Putamen (tissue), 1 donor: ENCODE measurements at regions not wholly inside any gene's neighbourhood (a gene's known extent, or its start where the extent isn't known, plus 50 kb on each side); places are given as distances from the start of the nearest gene placed in this dataset.
A peak's percentile ranks its signal among the peaks of the same experiment; 100 is the strongest.
"Not testable (repeated sequence)": the region's sequence is repeated elsewhere in the genome, so short reads cannot be mapped to it uniquely, and the experiment has no call there.

Source experiments
- DNase-seq: peaks from one replicate; pipeline ENCODE4 v3.0.0-alpha.2; 2016; ENCODE audit warnings: low spot score

DNA sequence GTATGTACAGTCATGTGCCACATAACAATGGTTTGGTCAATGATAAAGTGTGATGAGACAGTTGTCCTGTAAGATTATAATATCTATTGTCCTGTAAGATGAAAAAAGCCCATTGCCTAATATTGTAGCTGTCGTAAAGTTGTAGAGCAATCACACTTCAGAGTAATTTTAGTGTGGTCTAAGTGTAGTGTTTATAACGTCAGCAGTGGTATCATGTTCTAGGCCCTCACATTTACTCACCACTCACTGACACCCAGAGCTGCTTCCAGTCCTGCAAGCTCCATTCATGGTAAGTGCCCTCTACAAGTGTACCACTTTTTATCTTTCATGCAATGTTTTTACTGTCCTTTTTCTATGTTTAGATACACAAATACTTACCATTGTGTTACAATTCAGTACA is 259.9 kb upstream of the RAB4A start:
- DNase-seq = no peak

DNA sequence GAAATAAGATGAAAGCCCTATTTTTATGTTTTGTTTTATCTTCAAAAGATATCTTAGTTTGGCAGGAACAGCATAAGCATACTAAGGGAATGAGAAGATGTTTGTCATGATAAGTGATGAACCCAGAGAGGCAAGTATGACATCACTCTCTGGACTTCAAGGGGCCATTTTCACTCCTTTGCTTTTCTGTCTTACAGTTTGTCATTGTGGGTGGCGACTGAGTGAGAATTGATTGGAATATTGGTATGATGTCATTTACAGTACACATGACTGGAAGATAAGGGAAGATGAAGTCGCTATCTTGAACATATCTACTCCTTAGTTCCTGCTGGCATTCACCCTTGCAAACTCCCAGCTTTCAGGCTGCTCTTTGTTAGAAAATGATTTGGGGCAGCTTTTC is 258.1 kb upstream of the RAB4A start:
- no peak for DNase-seq

DNA sequence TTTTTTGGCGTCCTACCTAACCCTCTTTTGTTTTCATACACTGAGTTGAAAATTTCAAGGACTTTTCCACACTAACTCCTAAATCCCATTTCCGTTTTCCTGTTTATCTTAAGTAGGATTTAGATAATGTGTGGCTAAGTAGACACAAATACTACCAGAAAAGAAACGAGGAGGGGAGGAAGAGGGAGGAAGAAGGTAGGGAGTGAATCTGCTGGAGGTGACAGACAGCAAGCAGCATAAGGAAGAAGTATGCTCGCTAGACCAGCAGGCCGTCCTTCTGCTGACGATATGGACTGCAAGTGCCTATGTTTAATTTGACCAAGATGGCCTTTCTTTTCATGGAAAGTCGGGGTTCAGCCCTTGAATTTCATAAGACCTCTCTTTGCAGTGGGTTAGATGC is 256.9 kb upstream of the RAB4A start:
- no peak for DNase-seq

DNA sequence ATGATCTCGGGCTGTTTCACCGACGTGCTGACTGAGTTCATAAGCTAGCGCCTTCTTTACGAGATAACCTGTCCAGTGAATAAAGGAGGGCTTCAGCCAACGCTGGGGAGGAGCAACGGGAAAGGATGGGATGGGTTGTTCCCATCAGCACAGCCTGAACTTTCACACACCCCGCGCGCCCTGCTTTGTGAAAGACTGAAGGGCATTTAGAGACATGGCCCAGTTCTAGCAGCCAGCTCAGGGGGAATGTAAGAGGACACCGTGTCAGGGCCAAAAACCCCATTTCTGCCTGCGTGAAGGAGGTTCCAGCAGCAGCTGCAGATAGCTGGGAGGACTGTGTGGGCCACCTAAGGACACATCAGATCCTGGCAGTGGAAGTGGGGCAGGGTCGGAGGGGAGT is 255.1 kb upstream of the RAB4A start:
- DNase-seq = no peak

DNA sequence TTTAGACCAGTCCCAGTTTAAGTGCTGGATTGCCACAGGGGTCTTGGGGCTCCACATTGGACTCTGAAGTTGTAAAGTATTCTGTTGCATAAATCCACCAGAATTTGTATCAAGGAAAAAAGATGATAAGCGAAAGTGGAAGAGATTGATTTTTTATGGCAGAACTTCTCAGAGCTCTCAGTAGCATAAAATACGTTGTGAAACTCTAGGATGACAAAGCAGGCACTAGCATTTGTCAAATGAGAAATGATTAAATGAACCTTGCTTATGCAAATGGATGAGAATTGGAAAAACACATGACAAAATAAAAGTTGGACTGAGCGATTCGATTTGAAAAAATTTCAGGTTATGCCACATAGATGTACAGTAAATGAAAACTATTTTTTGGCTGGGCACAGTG is 253.8 kb upstream of the RAB4A start:
- DNase-seq = no peak

DNA sequence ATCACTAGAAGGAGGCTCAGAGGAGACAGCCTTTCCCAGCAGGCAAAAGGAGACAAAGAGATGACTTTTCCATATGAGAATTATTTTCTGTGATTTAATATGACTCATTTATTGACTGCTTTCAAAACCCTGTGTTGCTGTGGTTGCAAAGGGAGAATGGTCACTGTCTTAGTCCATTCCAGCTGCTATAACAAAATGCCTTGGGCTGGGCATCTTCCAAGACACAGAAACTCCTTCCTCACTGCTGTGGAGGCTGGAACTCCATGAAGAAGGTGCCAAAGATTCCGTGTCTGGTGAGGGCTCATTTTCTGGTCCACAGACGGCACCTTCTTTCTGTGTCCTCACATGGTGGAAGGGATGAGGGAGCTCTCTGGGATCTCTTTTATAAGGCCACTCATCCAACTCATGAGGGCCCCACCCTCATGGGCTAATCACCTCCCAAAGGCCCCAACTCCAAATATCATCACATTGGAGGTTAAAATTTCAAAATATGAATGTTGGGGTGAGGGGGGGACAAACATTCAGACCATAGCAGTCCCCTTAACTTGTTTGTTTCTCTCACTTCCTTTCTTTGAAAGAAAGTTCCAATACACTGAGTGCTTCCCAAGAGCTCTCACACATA is 252.1 kb upstream of the RAB4A start:
- DNase-seq = no peak

DNA sequence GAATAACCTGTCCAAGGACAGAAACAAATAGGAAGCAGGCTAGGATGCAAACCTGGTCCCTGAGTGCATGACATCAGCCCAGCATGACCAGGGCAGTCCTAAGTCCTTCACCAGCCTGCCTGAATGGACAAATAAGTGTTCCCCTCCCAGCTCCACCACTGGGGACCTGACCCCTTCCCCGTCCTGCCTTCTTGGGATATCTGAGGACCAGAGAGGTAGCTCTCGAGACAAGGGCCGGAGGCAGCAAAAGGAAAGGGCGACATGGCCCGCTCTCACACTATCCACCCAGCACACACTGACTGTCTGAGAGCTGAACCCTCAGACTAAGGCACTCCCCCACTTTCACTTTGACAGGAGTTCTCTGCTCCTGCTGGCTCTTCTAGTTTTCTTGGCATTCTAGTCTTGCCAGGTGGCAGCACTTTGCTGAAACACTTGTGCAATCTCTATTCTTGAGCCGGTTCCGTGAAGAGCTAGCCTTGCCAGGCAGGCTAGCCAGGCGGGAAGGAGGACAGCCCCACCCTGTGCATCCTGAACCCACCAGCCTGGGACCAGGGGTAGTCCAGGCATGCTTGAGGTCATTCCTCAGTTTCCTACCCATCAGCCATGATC is 251.1 kb upstream of the RAB4A start:
- DNase-seq = no peak

DNA sequence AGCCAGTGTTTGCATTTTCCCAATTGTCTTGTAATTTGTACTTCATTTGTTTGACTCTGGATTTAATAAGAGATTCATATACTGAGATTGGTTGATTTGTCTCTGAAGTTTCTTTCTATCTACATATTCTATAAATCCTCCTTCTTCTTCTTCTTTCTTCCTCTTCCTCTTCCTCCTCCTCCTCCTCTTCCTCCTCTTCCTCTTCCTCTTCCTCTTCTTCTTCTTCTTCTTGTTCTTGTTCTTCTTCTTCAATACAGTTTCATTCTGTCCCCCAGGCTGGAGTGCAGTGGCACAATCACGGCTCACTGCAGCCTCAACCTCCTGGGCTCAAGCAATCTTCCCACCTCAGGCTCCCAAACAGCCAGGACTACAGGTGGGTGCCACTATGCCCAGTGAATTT is 249.9 kb upstream of the RAB4A start:
- not testable (repeated sequence) for DNase-seq

DNA sequence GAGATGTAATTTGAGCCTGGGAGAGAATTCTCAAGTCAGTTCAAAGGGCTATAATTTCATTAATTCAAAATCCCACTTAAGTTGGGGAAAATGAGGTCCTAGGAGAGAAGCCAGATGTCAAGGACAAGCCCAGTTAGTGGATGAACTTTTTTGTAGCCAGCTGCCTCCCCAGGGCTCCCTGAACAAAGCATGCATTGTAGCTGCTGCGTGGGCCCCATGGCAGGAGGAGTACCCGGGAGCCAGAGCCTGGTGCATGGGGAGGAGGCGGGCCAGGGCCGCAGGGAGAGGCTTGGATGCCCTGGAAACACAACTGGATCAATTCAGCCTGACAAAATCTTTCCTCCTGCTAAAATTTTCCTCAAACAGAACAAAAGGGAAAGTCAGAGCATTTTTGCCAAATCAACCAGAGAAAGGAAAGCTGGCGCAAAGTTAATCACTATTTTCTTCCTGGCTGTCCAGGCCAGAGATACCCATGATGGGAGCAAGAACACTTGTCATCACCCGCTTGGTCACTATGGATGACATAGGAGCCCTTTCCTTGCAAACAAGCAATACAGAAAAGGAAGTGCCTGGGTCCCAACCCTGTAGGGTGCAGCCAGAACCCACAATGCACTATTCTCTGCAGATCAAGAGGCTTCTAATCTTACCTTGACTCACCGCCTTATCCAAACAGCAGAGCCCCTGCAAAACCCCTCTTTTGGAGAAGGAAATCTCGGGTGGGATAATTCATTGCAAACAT is 248.1 kb upstream of the RAB4A start:
- DNase-seq = peak; percentile 89

DNA sequence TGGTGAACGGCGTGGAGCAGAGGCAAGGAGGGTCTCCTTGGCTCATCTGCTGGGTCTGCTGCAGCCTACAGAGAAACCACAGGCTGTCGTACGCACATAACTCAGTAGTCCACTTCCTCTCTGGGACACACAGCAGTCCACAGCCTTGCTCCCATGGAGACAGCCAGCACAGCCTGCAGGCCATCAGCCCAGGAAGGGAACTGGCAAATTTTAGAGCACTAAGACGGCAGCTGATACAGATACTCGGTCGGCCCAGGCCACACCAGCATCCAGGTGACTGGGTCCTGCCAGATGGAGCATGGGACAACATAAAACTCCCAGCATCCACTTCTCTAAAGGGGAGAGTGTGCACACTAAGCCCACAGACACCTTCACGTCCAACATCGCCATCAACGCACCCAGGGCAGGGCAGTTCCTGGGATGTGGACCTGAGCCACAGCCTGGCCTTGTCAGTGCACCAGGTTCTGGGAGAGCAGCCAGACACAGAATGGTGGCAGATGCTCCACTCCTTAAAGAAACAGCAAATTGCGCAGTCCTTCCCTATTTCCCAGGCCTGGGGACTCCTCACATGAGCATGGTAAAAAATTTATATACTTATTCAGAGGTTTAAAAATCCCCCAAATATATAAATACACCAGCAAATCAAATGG is 247.1 kb upstream of the RAB4A start:
- DNase-seq = no peak

DNA sequence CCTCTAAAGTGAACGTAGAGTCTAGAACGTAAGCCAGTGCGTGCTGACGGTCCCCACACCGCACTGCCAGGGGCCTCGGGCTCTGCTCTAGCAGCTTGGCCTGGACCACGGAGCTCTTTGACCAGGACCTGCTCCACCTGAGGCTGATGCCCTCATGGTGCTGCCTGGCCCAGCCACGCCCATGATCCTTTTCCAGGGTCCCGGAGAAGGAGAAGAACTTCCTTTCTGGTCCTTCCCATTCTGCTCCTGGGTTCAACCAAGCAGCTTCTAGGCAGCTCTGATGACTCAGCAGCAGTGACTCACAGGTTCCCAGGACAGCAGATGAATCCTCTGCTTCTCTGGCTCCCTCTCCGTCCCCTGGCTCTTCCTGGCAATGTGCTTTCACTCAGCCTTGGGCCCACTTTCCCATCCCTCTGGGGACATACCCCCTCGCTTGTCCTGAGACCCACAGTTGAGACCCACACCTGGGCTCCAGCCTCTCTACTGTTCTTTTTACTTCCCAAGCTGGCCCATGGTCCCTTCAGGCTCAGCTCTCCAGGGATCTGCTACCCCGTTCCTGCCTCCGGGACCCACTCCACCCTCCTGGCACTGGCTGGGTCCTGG is 246.3 kb upstream of the RAB4A start:
- DNase-seq = no peak

DNA sequence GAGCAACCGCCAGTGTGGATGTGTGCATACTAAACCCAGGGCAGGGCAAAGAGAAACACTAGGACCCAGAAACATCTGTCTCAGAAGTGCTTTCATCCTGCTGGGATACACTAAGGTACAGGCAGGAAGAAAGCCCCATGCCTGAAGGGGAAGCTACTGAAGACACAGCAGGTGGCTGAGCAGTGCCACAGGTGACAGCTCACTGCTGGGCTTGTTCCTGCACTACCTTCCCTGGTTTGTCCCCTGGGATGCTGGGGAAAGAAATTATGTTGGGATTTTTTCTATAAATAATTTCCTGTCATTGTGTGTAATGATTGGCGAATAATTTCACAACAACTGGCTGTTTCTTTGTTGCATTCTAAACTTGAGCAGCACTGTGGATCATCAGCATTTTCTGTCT is 245.3 kb upstream of the RAB4A start:
- DNase-seq = no peak

DNA sequence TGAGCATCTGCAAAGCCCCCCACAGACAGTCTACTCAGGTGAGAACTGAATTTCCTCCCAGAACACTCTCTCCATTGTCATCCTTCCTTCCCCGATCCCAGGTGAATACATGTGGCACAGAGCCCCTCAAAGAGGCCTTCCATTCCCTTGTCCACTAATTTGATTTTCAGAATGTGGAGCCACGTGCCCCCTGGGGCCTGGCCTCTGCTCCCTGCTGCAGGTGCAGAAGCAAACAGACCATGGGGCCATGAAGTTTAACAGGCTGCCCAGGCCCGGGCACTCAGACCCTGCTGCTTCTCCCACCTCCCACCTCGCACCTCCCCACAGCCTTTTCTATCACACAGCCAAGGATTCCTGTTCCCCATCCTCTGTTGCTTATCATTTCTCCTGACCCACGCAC is 243.8 kb upstream of the RAB4A start:
- no peak for DNase-seq

DNA sequence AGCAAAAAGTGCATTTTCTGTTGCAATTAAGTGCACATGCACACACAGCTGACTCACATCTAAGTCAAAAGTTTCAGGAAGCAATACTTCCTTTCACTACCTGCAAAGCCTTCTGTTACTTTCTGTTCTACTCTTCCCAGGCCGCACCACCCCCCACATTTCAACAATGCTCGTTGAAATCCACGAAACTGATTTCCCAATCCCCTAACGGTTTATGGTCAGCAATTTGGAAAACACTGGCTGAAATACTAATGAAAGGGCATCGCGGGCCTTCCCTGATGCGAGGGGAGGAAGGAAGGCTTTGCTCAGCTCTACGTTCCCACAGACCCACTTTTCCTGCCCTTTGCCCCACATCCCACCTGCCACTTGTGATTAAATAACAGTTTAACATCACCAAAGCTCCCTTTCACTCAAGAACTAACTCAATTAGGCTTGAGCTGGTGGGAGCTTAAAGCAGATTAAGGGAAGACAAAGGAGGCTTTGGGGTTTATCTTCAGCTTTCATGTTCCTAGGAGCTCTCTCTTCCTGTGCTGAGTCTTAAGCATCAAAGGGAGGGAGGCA is 243.2 kb upstream of the RAB4A start:
- DNase-seq = no peak

DNA sequence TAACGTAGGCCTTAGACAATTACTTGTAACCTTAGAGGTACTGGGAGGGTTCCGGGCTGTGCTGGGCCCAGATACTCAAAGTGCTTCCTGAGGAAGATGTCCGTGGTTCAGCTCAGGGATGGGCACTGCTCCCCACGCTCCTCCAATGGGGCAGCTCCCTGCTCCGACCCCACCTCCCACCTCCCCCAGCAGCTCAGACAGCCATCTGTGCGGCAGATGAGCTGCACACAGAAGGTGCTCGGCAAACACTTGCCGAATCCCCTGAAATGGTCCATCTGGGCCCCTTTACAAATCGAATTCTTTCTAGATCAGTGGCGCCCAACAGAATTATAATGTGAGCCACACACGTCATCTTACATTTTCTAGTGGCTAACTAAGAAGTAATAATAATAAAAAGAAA is 242.4 kb upstream of the RAB4A start:
- no peak for DNase-seq

DNA sequence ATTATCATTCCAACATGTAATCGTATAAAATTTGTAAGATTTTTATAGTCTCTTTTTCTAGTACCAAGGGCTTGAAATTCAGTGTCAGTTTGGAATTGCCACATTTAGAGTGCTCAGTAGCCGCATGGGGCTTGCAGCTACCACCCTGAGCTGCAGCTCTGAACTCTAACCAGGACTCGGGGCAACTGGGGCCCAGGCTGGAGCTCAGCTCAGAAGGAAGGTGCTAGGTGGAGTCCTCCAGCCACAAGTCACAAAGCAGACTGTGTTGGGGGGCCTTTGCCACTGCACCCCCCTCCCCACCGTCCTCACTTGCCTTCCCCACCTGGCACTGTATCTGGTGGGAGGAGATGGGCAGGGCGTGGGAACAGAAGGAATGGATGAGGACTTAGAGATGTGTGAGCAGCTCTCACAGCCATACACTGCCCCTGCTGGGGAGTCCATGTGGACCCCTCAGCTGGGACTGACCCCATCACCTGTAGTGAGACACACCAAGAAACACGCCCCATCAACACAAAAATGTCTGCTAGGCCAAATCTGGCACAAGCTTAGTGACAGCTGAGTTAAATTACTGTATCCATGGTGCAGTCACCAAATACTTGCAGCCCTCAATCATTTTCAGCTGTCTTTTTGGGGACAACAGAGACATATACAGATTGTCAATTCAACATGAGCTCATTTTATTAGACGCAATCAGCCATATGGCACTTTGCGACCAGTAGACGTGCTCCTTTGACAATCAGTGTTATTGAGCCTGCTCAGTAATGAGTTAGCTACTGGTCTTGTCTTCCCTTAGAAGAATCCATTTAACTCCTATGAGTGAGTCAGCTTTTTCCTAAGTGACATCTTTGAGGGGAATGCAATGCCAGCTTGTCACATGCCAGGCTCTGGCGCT is 241.7 kb upstream of the RAB4A start:
- no peak for DNase-seq

DNA sequence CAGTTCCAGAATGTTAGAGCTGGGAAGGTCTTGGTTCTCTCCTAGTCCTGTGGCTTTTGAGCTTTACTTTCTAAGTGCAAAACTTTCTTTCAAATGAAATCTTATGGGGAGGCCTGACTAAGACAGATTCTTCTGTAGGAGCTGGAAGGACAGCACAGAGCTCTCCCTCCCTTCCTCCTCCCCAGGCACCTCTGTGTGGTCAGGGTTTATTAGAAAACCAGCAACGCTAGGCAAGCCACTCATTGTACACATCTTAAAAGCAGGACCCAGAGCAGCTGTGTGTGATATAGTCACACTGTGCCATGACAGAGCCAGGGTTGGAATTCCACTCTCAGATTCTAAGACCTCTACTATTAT is 241.1 kb upstream of the RAB4A start:
- no peak for DNase-seq

DNA sequence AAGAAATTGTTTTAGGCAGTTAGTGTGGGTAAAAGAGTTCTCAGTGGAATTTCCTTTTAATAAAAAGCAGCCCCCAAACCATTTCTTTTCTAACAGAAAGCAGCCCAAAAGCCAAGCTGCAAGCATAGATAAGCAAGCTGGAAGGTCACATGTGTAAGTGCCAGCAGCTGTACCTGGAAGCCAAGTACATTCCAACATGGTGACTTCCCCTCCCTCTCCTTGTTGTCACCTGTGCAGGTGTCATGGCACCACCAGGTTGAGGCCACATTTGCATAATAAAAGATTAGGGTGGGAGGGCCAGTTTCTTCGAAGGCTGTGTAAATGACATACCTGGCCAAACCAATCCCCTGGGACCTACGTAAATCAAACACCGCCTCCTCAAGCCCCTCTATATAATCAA is 240.3 kb upstream of the RAB4A start:
- no peak for DNase-seq

DNA sequence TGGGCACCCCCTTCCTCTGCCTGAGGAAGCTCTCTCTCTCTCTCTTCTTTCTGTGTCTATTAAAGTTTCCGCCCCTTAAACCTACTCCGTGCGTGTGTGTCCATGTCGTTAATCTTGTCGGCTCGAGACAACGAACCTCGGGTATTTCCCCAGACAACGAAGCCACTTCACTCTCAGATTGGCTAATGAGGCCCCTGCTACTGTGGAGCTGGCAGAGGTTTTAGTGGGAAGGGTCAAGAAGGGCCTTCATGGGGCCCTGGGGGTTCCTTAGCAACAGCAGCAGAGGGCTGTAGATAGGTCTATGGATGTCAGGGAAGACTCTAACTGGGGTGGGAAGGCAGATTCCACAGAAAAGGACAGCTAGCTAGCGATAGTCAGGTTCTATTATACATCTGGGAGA is 239.8 kb upstream of the RAB4A start:
- DNase-seq = no peak

DNA sequence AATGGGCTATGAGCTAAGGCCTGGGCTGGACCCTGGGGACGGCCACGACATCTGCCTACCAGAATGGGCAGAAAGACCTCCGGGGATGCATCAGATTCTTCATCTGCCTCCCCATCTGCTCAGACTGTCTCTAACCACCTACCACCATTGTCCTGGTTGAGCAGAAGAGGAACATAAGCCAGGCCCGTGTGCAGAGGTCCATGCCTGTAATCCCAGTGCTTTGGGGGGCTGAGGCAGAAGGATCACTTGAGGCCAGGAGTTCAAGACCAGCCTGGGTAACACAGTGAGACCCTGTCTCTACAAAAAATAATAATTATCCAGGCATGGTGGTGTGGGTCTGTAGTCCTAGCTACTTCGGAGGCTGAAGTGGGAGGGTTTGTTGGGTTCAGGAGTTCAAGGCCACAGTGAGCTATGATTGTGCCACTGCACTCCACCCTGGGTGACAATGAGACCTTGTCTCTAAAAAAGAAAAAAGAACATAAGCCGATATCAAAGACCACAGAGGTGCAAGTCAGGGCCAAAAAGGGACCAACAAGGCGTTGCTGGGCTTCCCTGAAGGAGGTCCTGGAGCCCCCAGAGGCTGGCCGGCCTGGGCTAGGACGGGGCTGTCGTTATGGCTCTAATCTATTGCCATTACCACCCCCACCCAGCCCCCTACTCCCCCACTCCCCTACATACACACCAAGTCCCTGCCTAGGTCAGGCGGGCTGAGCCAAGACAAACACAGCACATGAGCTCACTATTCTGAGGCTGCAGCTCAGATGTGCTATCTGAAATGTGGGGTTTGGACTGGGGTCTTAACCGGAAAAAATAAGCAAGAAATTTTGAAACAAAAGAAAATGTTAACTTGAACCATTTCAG is 239.2 kb upstream of the RAB4A start:
- no peak for DNase-seq

DNA sequence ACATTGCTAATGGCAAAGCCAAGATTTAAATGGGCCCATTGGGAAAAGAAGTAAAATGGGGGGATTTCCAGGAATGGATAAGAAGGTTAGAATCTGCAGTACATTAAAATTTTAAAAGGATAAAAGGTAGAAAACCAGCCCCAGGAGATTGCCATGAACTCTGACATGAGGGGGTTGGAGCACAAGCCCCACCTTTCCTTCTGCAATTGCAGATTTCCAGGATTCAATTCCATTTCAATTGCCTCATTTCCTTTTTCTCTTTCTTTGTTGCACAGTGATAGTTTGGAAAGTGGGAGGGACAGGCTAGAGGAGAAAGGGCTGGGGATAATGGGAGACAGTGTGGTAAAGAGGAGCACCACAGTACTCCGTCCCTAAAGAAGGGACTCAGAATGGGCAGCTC is 238.5 kb upstream of the RAB4A start:
- DNase-seq = no peak
